ENCODE measurements at regions not wholly inside any gene's neighbourhood (a gene's known extent, or its start where the extent isn't known, plus 50 kb on each side); places are given as distances from the start of the nearest gene placed in this dataset.

DNA sequence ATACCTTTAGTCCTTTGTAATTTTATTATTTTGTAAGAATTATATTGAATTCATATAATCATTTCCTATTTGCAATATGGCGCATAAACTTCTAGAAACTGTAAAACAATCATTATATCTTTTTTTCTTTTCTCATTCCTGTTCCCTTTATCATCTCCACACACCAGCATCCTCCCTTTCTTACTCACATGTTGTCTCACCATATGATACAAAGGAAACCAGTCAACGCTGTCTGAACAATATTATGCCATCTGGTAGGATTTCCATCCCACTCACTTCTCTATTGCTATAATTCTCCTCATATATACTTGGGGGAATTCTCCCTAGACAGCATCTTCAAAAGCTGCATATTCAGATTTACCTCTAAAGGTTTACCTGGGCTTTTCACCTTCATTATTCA lies 389.8 kb downstream of the NDFIP2 start (continued):
- no peak for TF ChIP-seq RFX5 (IDR thresholded peaks at IDR 0.05; ENCODE audit: low read depth, low read length)

DNA sequence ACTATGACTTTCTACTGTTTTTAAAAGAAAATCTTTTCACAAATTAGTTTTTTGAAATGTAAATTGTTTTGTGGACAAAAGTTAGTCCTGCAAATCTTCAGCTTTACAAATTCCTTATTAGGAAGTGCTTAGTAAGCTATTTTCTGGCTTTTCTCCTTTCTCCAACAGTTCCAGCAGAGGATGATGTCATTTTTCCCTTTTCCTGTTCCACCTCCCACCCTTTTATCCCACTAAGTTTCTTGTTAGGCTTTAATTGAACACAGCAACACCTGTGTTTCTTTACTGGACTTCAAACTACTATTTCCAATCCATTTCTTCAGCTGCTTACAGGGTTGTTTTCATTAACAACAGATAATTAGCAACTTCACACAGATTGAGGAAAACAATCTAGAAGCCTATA lies 389.2 kb downstream of the NDFIP2 start:
- no peaks in the 10 kb centered on the region for H3K9me3 ChIP-seq (ENCODE audit: control insufficient read depth, insufficient read depth, low read length)
- H3K27ac ChIP-seq (ENCODE audit: insufficient read depth, low read length): no peak overlapping the region
- BruUV-seq (replicated peaks): no TSS peak
- peak overlapping the region; percentile 8; the same call in 1 of the 2 replicates for H2BK120ac ChIP-seq (ENCODE audit: low read depth, low read length)
- H2AK5ac ChIP-seq (ENCODE audit: low read depth, low read length): no peak overlapping the region; the same call in 1 of the 2 replicates
- no peaks in the 10 kb centered on the region; the same call in 1 of the 2 replicates for H3K4me1 ChIP-seq (ENCODE audit: control insufficient read depth, insufficient read depth, low read length)
- H2AK9ac ChIP-seq (replicated peaks; ENCODE audit: low read depth, low read length, poor library complexity): no peak overlapping the region
- H2BK15ac ChIP-seq (ENCODE audit: low read depth, low read length): no peak overlapping the region
- H3K79me1 ChIP-seq (ENCODE audit: low read depth in 1 of 2, low read length in 2 of 2): no peaks in the 10 kb centered on the region
- no peak overlapping the region for H3K56ac ChIP-seq (ENCODE audit: extremely low read depth, insufficient read depth, low read length)
- no peak overlapping the region for H4K5ac ChIP-seq (ENCODE audit: low read depth, low read length)
- ATAC-seq (ENCODE audit: low read depth) (no peak), DNase-seq (peak; percentile 28)
- no peaks in the 10 kb centered on the region for H4K20me1 ChIP-seq (ENCODE audit: insufficient read depth, low read length)
- 0 out of 4 replicates have a peak overlapping the region, but pooled peaks of 1 of the 2 experiments have one; percentile 3 for H4K8ac ChIP-seq (ENCODE audit: low read depth in 2 of 2, low read length in 2 of 2)
- H3K18ac ChIP-seq (ENCODE audit: low read depth, low read length): no peak overlapping the region
- intact Hi-C loops (cut with micrococcal nuclease) (no loop called here), in situ Hi-C loops (cut with MboI; ENCODE audit: low sequenced_read_pairs) (no loop called here), dilution Hi-C loops (cut with HindIII; ENCODE audit: low sequenced_read_pairs, unreplicated experiment) (no loop called here)
- CTCF ChIA-PET: no interaction called here
- no peaks in the 10 kb centered on the region for H3K36me3 ChIP-seq (ENCODE audit: control insufficient read depth, insufficient read depth, low read length)
- H2BK20ac ChIP-seq (ENCODE audit: low read depth, low read length): no peak overlapping the region
- peak overlapping the region; percentile 1; the same call in 1 of the 2 replicates for H3K4ac ChIP-seq (ENCODE audit: low read depth, low read length)
- H3K4me3 ChIP-seq (ENCODE audit: insufficient read depth, low read depth, low read length): no peak overlapping the region
- no peak overlapping the region; the same call in 1 of the 2 replicates for H3K14ac ChIP-seq (replicated peaks; ENCODE audit: low read depth, low read length)
- H2BK5ac ChIP-seq (ENCODE audit: low read depth, low read length, poor library complexity, severe bottlenecking): no peak overlapping the region
- no peak overlapping the region for H3K4me2 ChIP-seq (ENCODE audit: low read depth, low read length)
- no peak overlapping the region for H3K9ac ChIP-seq (ENCODE audit: low read depth, low read length)
- POLR2A ChIA-PET (ENCODE audit: unreplicated experiment): no interaction called here
- H3K9me1 ChIP-seq (ENCODE audit: insufficient read depth, low read length): peaks cover 4% of the 10 kb centered on the region; the same call in 1 of the 2 replicates
- no peaks in the 10 kb centered on the region for H3K27me3 ChIP-seq (ENCODE audit: control insufficient read depth, insufficient read depth, low read length)
- TF ChIP-seq MAFK (IDR thresholded peaks at IDR 0.05; ENCODE audit: low read depth, low read length): peak; percentile 97
- no peak for TF ChIP-seq RCOR1 (IDR thresholded peaks at IDR 0.05; ENCODE audit: insufficient replicate concordance, low read length)
- no peak for TF ChIP-seq RAD21 (IDR thresholded peaks at IDR 0.05; ENCODE audit: low read length)
- H4K91ac ChIP-seq (ENCODE audit: insufficient read depth, low read depth, low read length): no peak overlapping the region
- H2AFZ ChIP-seq (replicated peaks; ENCODE audit: low read length, poor library complexity): no peak overlapping the region
- no peak overlapping the region for H3K23ac ChIP-seq (ENCODE audit: low read depth, low read length)

Data from IMR-90 (cell line).